HepG2 (cell line): ENCODE measurements at regions not wholly inside any gene's neighbourhood (a gene's known extent, or its start where the extent isn't known, plus 50 kb on each side); places are given as distances from the start of the nearest gene placed in this dataset.

Source experiments
- ATF4 ChIP-seq, 2 experiments: fragments of 450-650 bp in 1 of 2; sonication (generic) in 1 of 2; formaldehyde crosslinking; IDR thresholded peaks; 2 replicates each; pipeline versions ENCODE4 v1.5.0 to v1.8.0; 2020 to 2022; ENCODE audit warnings: mild to moderate bottlenecking in 1 of 2, missing genetic modification reagents in 1 of 2
- CTCF ChIP-seq: sonication (generic); formaldehyde crosslinking; IDR thresholded peaks from 2 replicates; pipeline ENCODE4 v1.5.0; 2020; ENCODE audit warnings: mild to moderate bottlenecking, missing genetic modification reagents, moderate library complexity
- E2F1 ChIP-seq: sonication (generic); formaldehyde crosslinking; IDR thresholded peaks from 2 replicates; pipeline ENCODE4 v1.5.0; 2020; ENCODE audit warnings: missing genetic modification reagents
- HCFC1 ChIP-seq: fragments of 150-350 bp; IDR thresholded peaks from 2 replicates; pipeline ENCODE4 v1.6.1; 2014; ENCODE audit warnings: low read depth, low read length
- HNRNPUL1 ChIP-seq: fragments of 200-400 bp; formaldehyde crosslinking; IDR thresholded peaks from 2 replicates; pipeline ENCODE4 v1.6.1; 2017; ENCODE audit warnings: low read depth, mild to moderate bottlenecking, low read length, moderate library complexity
- MAZ ChIP-seq, 2 experiments: sonication (generic) in 1 of 2; formaldehyde crosslinking in 1 of 2; IDR thresholded peaks; 2 replicates each; pipeline versions ENCODE4 v1.5.0 to v1.6.1; 2012 to 2020; ENCODE audit warnings: low read depth in 2 of 2, mild to moderate bottlenecking in 2 of 2, borderline replicate concordance in 1 of 2, improper control_type of control experiment in 1 of 2, low read length in 1 of 2, missing genetic modification reagents in 1 of 2, moderate library complexity in 1 of 2
- MXD4 ChIP-seq: IDR thresholded peaks from 2 replicates; pipeline ENCODE4 v1.6.1; 2016; ENCODE audit warnings: mild to moderate bottlenecking, missing biosample characterization, missing genetic modification reagents
- POLR2AphosphoS5 ChIP-seq: IDR thresholded peaks from 2 replicates; pipeline ENCODE4 v1.6.1; 2012; ENCODE audit warnings: low read depth, low read length
- SIN3B ChIP-seq: fragments of 150-350 bp; IDR thresholded peaks from 2 replicates; pipeline ENCODE4 v1.6.1; 2014; ENCODE audit warnings: low read length
- ZNF644 ChIP-seq: IDR thresholded peaks from 2 replicates; pipeline ENCODE4 v1.6.1; 2016; ENCODE audit warnings: low read depth

GRCh38 chr12:39161465-39162085, 256.2 kb upstream of the CPNE8 start:
- TF ChIP-seq ZNF644 (CRISPR knock-in tag) (no peak), CTCF (CRISPR knock-in tag) (no peak), MXD4 (no peak), SIN3B (no peak), ATF4 (CRISPR knock-in tag; IDR thresholded peaks at IDR 0.05) (no peak), E2F1 (CRISPR knock-in tag) (no peak), MAZ (IDR thresholded peaks at IDR 0.05; ENCODE audit: borderline replicate concordance, low read depth, low read length) (no peak), MAZ (CRISPR knock-in tag; IDR thresholded peaks at IDR 0.05; ENCODE audit: low read depth) (no peak), HCFC1 (no peak), POLR2AphosphoS5 (no peak), HNRNPUL1 (no peak)
